ENCODE measurements at regions not wholly inside any gene's neighbourhood (a gene's known extent, or its start where the extent isn't known, plus 50 kb on each side); places are given as distances from the start of the nearest gene placed in this dataset.

- Histone ChIP-seq H3K4me1 (ENCODE audit: control insufficient read depth, insufficient read depth, low read length) (no peaks in the 10 kb centered on the region), H3K36me3 (ENCODE audit: control insufficient read depth, insufficient read depth, low read length) (no peaks in the 10 kb centered on the region), H3K27me3 (ENCODE audit: control insufficient read depth, insufficient read depth, low read length) (no peaks in the 10 kb centered on the region), H3K4me3 (ENCODE audit: low read length) (no peak overlapping the region), H3K9ac (ENCODE audit: low read length) (no peak overlapping the region), H3K9me3 (ENCODE audit: control insufficient read depth, low read length) (no peaks in the 10 kb centered on the region)
Measured at GRCh38 chr13:73939071-73939380, 195.2 kb downstream of the KLF12 start.

- no peaks in the 10 kb centered on the region for H3K27me3 ChIP-seq (ENCODE audit: control insufficient read depth, insufficient read depth, low read length)
- no peak overlapping the region for H3K9ac ChIP-seq (ENCODE audit: low read length)
- no peaks in the 10 kb centered on the region for H3K4me1 ChIP-seq (ENCODE audit: control insufficient read depth, insufficient read depth, low read length)
- H3K9me3 ChIP-seq (ENCODE audit: control insufficient read depth, low read length), result no peaks in the 10 kb centered on the region
- H3K4me3 ChIP-seq (ENCODE audit: low read length), result no peak overlapping the region
- H3K36me3 ChIP-seq (ENCODE audit: control insufficient read depth, insufficient read depth, low read length), result no peaks in the 10 kb centered on the region
Measured at GRCh38 chr13:73938372-73939070, 195.7 kb downstream of the KLF12 start.

- H3K4me3 ChIP-seq (ENCODE audit: low read length), result no peak overlapping the region
- no peak overlapping the region for H3K9ac ChIP-seq (ENCODE audit: low read length)
- H3K27me3 ChIP-seq (ENCODE audit: control insufficient read depth, insufficient read depth, low read length), result no peaks in the 10 kb centered on the region
- no peaks in the 10 kb centered on the region for H3K36me3 ChIP-seq (ENCODE audit: control insufficient read depth, insufficient read depth, low read length)
- H3K9me3 ChIP-seq (ENCODE audit: control insufficient read depth, low read length), result no peaks in the 10 kb centered on the region
- H3K4me1 ChIP-seq (ENCODE audit: control insufficient read depth, insufficient read depth, low read length), result no peaks in the 10 kb centered on the region
Measured at GRCh38 chr13:73937441-73937840, 196.8 kb downstream of the KLF12 start.

- Histone ChIP-seq H3K9me3 (ENCODE audit: control insufficient read depth, low read length) (no peaks in the 10 kb centered on the region), H3K36me3 (ENCODE audit: control insufficient read depth, insufficient read depth, low read length) (no peaks in the 10 kb centered on the region), H3K4me1 (ENCODE audit: control insufficient read depth, insufficient read depth, low read length) (no peaks in the 10 kb centered on the region), H3K4me3 (ENCODE audit: low read length) (no peak overlapping the region), H3K9ac (ENCODE audit: low read length) (no peak overlapping the region), H3K27me3 (ENCODE audit: control insufficient read depth, insufficient read depth, low read length) (no peaks in the 10 kb centered on the region)
Measured at GRCh38 chr13:73935991-73936390, 198.2 kb downstream of the KLF12 start.

GRCh38 chr13:73934771-73935170 is 199.4 kb downstream of the KLF12 start:
- Histone ChIP-seq H3K4me1 (ENCODE audit: control insufficient read depth, insufficient read depth, low read length) (no peaks in the 10 kb centered on the region), H3K4me3 (ENCODE audit: low read length) (no peak overlapping the region), H3K27me3 (ENCODE audit: control insufficient read depth, insufficient read depth, low read length) (no peaks in the 10 kb centered on the region), H3K9me3 (ENCODE audit: control insufficient read depth, low read length) (no peaks in the 10 kb centered on the region), H3K36me3 (ENCODE audit: control insufficient read depth, insufficient read depth, low read length) (no peaks in the 10 kb centered on the region), H3K9ac (ENCODE audit: low read length) (no peak overlapping the region)

GRCh38 chr13:73934215-73934641 is 200.0 kb downstream of the KLF12 start:
- Histone ChIP-seq H3K36me3 (ENCODE audit: control insufficient read depth, insufficient read depth, low read length) (no peaks in the 10 kb centered on the region), H3K9ac (ENCODE audit: low read length) (no peak overlapping the region), H3K4me1 (ENCODE audit: control insufficient read depth, insufficient read depth, low read length) (no peaks in the 10 kb centered on the region), H3K9me3 (ENCODE audit: control insufficient read depth, low read length) (no peaks in the 10 kb centered on the region), H3K27me3 (ENCODE audit: control insufficient read depth, insufficient read depth, low read length) (no peaks in the 10 kb centered on the region), H3K4me3 (ENCODE audit: low read length) (no peak overlapping the region)

- Histone ChIP-seq H3K4me3 (ENCODE audit: low read length) (no peak overlapping the region), H3K9me3 (ENCODE audit: control insufficient read depth, low read length) (no peaks in the 10 kb centered on the region), H3K9ac (ENCODE audit: low read length) (no peak overlapping the region), H3K4me1 (ENCODE audit: control insufficient read depth, insufficient read depth, low read length) (no peaks in the 10 kb centered on the region), H3K36me3 (ENCODE audit: control insufficient read depth, insufficient read depth, low read length) (no peaks in the 10 kb centered on the region), H3K27me3 (ENCODE audit: control insufficient read depth, insufficient read depth, low read length) (no peaks in the 10 kb centered on the region)
Measured at GRCh38 chr13:73933795-73934194, 200.4 kb downstream of the KLF12 start.

- no peaks in the 10 kb centered on the region for H3K27me3 ChIP-seq (ENCODE audit: control insufficient read depth, insufficient read depth, low read length)
- no peaks in the 10 kb centered on the region for H3K36me3 ChIP-seq (ENCODE audit: control insufficient read depth, insufficient read depth, low read length)
- H3K4me3 ChIP-seq (ENCODE audit: low read length), result no peak overlapping the region
- H3K9me3 ChIP-seq (ENCODE audit: control insufficient read depth, low read length), result no peaks in the 10 kb centered on the region
- H3K9ac ChIP-seq (ENCODE audit: low read length), result no peak overlapping the region
- H3K4me1 ChIP-seq (ENCODE audit: control insufficient read depth, insufficient read depth, low read length), result no peaks in the 10 kb centered on the region
Measured at GRCh38 chr13:73932091-73932490, 202.1 kb downstream of the KLF12 start.

- no peaks in the 10 kb centered on the region for H3K4me1 ChIP-seq (ENCODE audit: control insufficient read depth, insufficient read depth, low read length)
- no peaks in the 10 kb centered on the region for H3K27me3 ChIP-seq (ENCODE audit: control insufficient read depth, insufficient read depth, low read length)
- no peak overlapping the region for H3K4me3 ChIP-seq (ENCODE audit: low read length)
- no peaks in the 10 kb centered on the region for H3K9me3 ChIP-seq (ENCODE audit: control insufficient read depth, low read length)
- no peak overlapping the region for H3K9ac ChIP-seq (ENCODE audit: low read length)
- no peaks in the 10 kb centered on the region for H3K36me3 ChIP-seq (ENCODE audit: control insufficient read depth, insufficient read depth, low read length)
Measured at GRCh38 chr13:73929287-73929932, 204.8 kb downstream of the KLF12 start.

- Histone ChIP-seq H3K9me3 (ENCODE audit: control insufficient read depth, low read length) (no peaks in the 10 kb centered on the region), H3K36me3 (ENCODE audit: control insufficient read depth, insufficient read depth, low read length) (no peaks in the 10 kb centered on the region), H3K4me1 (ENCODE audit: control insufficient read depth, insufficient read depth, low read length) (no peaks in the 10 kb centered on the region), H3K4me3 (ENCODE audit: low read length) (no peak overlapping the region), H3K27me3 (ENCODE audit: control insufficient read depth, insufficient read depth, low read length) (no peaks in the 10 kb centered on the region), H3K9ac (ENCODE audit: low read length) (no peak overlapping the region)
Measured at GRCh38 chr13:73924607-73925006, 209.6 kb downstream of the KLF12 start.

GRCh38 chr13:73922493-73923393 is 211.5 kb downstream of the KLF12 start:
- Histone ChIP-seq H3K27me3 (ENCODE audit: control insufficient read depth, insufficient read depth, low read length) (no peaks in the 10 kb centered on the region), H3K4me3 (ENCODE audit: low read length) (no peak overlapping the region), H3K9ac (ENCODE audit: low read length) (no peak overlapping the region), H3K9me3 (ENCODE audit: control insufficient read depth, low read length) (no peaks in the 10 kb centered on the region), H3K36me3 (ENCODE audit: control insufficient read depth, insufficient read depth, low read length) (no peaks in the 10 kb centered on the region), H3K4me1 (ENCODE audit: control insufficient read depth, insufficient read depth, low read length) (no peaks in the 10 kb centered on the region)

GRCh38 chr13:73918691-73919090 is 215.5 kb downstream of the KLF12 start:
- Histone ChIP-seq H3K36me3 (ENCODE audit: control insufficient read depth, insufficient read depth, low read length) (no peaks in the 10 kb centered on the region), H3K9ac (ENCODE audit: low read length) (no peak overlapping the region), H3K4me3 (ENCODE audit: low read length) (no peak overlapping the region), H3K27me3 (ENCODE audit: control insufficient read depth, insufficient read depth, low read length) (no peaks in the 10 kb centered on the region), H3K9me3 (ENCODE audit: control insufficient read depth, low read length) (no peaks in the 10 kb centered on the region), H3K4me1 (ENCODE audit: control insufficient read depth, insufficient read depth, low read length) (no peaks in the 10 kb centered on the region)
